SU-DHL-6 (cell line): ENCODE measurements at regions not wholly inside any gene's neighbourhood (a gene's known extent, or its start where the extent isn't known, plus 50 kb on each side); places are given as distances from the start of the nearest gene placed in this dataset.

Experiments
- H2AFZ ChIP-seq: fragments of 200-600 bp; sonication (generic); 2 replicates; pipeline ENCODE4 v1.6.1; 2014; ENCODE audit warnings: low read depth, mild to moderate bottlenecking, moderate library complexity, mixed read lengths, antibody characterized with exemption, low read length; ENCODE audit not compliant: severe bottlenecking
- H3F3A ChIP-seq: fragments of 200-600 bp; shearing (Covaris generic); 2 replicates; pipeline ENCODE4 v1.6.0; 2016; ENCODE audit warnings: antibody characterized with exemption, mild to moderate bottlenecking; ENCODE audit not compliant: insufficient read depth
- H3K27ac ChIP-seq: fragments of 200-600 bp; sonication (generic); 2 replicates; pipeline ENCODE4 v1.5.1; 2016; ENCODE audit warnings: low read depth, mild to moderate bottlenecking, low read length, moderate library complexity, mixed read lengths
- H3K27me3 ChIP-seq: fragments of 200-600 bp; sonication (generic), shearing (Covaris generic); 2 replicates; pipeline ENCODE4 v1.6.0; 2014; ENCODE audit warnings: mild to moderate bottlenecking, low read length
- H3K36me3 ChIP-seq: fragments of 200-600 bp; sonication (generic); 2 replicates; pipeline ENCODE4 v1.6.1; 2014; ENCODE audit warnings: mild to moderate bottlenecking, low read length, mixed read lengths
- H3K4me2 ChIP-seq: fragments of 300-600, 200-600 bp; shearing (Covaris generic), sonication (generic); 2 replicates; pipeline ENCODE4 v1.6.0; 2014; ENCODE audit warnings: low read length, low read depth, mild to moderate bottlenecking; ENCODE audit not compliant: poor library complexity, severe bottlenecking
- H3K4me3 ChIP-seq: fragments of 200-600 bp; sonication (generic); 2 replicates; pipeline ENCODE4 v1.5.1; 2014; ENCODE audit warnings: antibody characterized with exemption, low read length, mild to moderate bottlenecking, mixed read lengths; ENCODE audit not compliant: insufficient read depth, poor library complexity, severe bottlenecking
- H3K79me2 ChIP-seq: fragments of 200-600 bp; sonication (generic); 2 replicates; pipeline ENCODE4 v1.6.1; 2014; ENCODE audit warnings: mild to moderate bottlenecking, low read length, moderate library complexity; ENCODE audit not compliant: insufficient read depth
- H3K9ac ChIP-seq: fragments of 200-600 bp; sonication (generic); 2 replicates; pipeline ENCODE4 v1.7.0; 2014; ENCODE audit warnings: mild to moderate bottlenecking, low read length
- H3K9me2 ChIP-seq: fragments of 200-600 bp; sonication (generic); replicated peaks from 2 replicates; pipeline ENCODE4 v1.6.1; 2014; ENCODE audit warnings: low read length; ENCODE audit not compliant: insufficient read depth
- H3K9me3 ChIP-seq: fragments of 200-600 bp; sonication (generic); 2 replicates; pipeline ENCODE4 v1.6.1; 2014; ENCODE audit warnings: low read length, mixed read lengths; ENCODE audit not compliant: insufficient read depth
- H4K20me1 ChIP-seq: fragments of 200-600 bp; sonication (generic); 2 replicates; pipeline ENCODE4 v1.6.1; 2014; ENCODE audit warnings: low read depth, mild to moderate bottlenecking, antibody characterized with exemption, low read length, moderate library complexity, mixed read lengths
- CTCF ChIP-seq: fragments of 200-600 bp; sonication (generic); IDR thresholded peaks from one replicate; pipeline ENCODE4 v1.5.1; 2017; ENCODE audit warnings: antibody characterized with exemption, mild to moderate bottlenecking, low read length, moderate library complexity; ENCODE audit not compliant: insufficient read depth, poor library complexity, severe bottlenecking
- EZH2phosphoT487 ChIP-seq: fragments of 200-600 bp; sonication (generic), shearing (Covaris generic); conservative IDR thresholded peaks from 2 replicates; pipeline ENCODE4 v1.6.1; 2018; ENCODE audit warnings: mild to moderate bottlenecking, antibody characterized with exemption, low read length, moderate library complexity, mixed read lengths

GRCh38 chr22:26953012-26953883 lies 295.9 kb downstream of the MIAT start:
- no peaks in the 10 kb centered on the region for H4K20me1 ChIP-seq
- H3K79me2 ChIP-seq = no peaks in the 10 kb centered on the region
- no peaks in the 10 kb centered on the region for H3K27me3 ChIP-seq
- H3K4me3 ChIP-seq = no peak overlapping the region
- H3K4me2 ChIP-seq = no peak overlapping the region
- H3K9ac ChIP-seq = no peak overlapping the region
- no peaks in the 10 kb centered on the region for H3K36me3 ChIP-seq
- H3F3A ChIP-seq = no peaks in the 10 kb centered on the region
- no peaks in the 10 kb centered on the region for H3K9me2 ChIP-seq
- no peak overlapping the region for H3K27ac ChIP-seq
- H2AFZ ChIP-seq = no peak overlapping the region
- no peaks in the 10 kb centered on the region for H3K9me3 ChIP-seq
- TF ChIP-seq EZH2phosphoT487 = no peak
- no peak for TF ChIP-seq CTCF

GRCh38 chr22:26956371-26956770 lies 299.0 kb downstream of the MIAT start:
- no peak overlapping the region for H3K4me3 ChIP-seq
- no peaks in the 10 kb centered on the region for H3K36me3 ChIP-seq
- H2AFZ ChIP-seq = no peak overlapping the region
- no peaks in the 10 kb centered on the region for H3K9me2 ChIP-seq
- no peaks in the 10 kb centered on the region for H4K20me1 ChIP-seq
- no peak for TF ChIP-seq CTCF
- no peak for TF ChIP-seq EZH2phosphoT487
- H3K9me3 ChIP-seq = no peaks in the 10 kb centered on the region
- H3K79me2 ChIP-seq = no peaks in the 10 kb centered on the region
- H3F3A ChIP-seq = no peaks in the 10 kb centered on the region
- no peak overlapping the region for H3K4me2 ChIP-seq
- H3K9ac ChIP-seq = no peak overlapping the region
- no peaks in the 10 kb centered on the region for H3K27me3 ChIP-seq
- H3K27ac ChIP-seq = no peak overlapping the region

- H3K9me2 ChIP-seq = no peaks in the 10 kb centered on the region
- H3K9ac ChIP-seq = no peak overlapping the region
These were observed 299.8 kb downstream of the MIAT start for GRCh38 chr22:26957176-26957575.

More at GRCh38 chr22:26957176-26957575, 299.8 kb downstream of the MIAT start:
- no peak for TF ChIP-seq CTCF
- TF ChIP-seq EZH2phosphoT487 = no peak
- H4K20me1 ChIP-seq = no peaks in the 10 kb centered on the region
- no peak overlapping the region for H2AFZ ChIP-seq
- no peaks in the 10 kb centered on the region for H3K79me2 ChIP-seq
- H3K27me3 ChIP-seq = no peaks in the 10 kb centered on the region
- no peaks in the 10 kb centered on the region for H3F3A ChIP-seq
- no peaks in the 10 kb centered on the region for H3K36me3 ChIP-seq
- no peaks in the 10 kb centered on the region for H3K9me3 ChIP-seq
- H3K4me3 ChIP-seq = no peak overlapping the region
- no peak overlapping the region for H3K27ac ChIP-seq
- H3K4me2 ChIP-seq = no peak overlapping the region
